ENCODE measurements at regions not wholly inside any gene's neighbourhood (a gene's known extent, or its start where the extent isn't known, plus 50 kb on each side); places are given as distances from the start of the nearest gene placed in this dataset.

- TF ChIP-seq REXO4 (CRISPR knock-in tag; IDR thresholded peaks at IDR 0.05; ENCODE audit: borderline replicate concordance) (no peak), DR1 (CRISPR knock-in tag; IDR thresholded peaks at IDR 0.05) (no peak), SMAD3 (CRISPR knock-in tag; IDR thresholded peaks at IDR 0.05) (no peak), ZNF703 (CRISPR knock-in tag; IDR thresholded peaks at IDR 0.05; ENCODE audit: borderline replicate concordance) (no peak), MAX (IDR thresholded peaks at IDR 0.05) (peak; percentile 17; the same call in 1 of the 2 replicates), ZNF317 (CRISPR knock-in tag; IDR thresholded peaks at IDR 0.05) (no peak), DPF2 (CRISPR knock-in tag; IDR thresholded peaks at IDR 0.05; ENCODE audit: borderline replicate concordance, low read depth) (0 out of 2 replicates have a peak, but pooled peaks have one; percentile 28), PHF21A (CRISPR knock-in tag; IDR thresholded peaks at IDR 0.05) (no peak), ESRRA (CRISPR knock-in tag; IDR thresholded peaks at IDR 0.05; ENCODE audit: low read depth) (peak; percentile 57; the same call in 1 of the 2 replicates), ZNF674 (CRISPR knock-in tag; IDR thresholded peaks at IDR 0.05; ENCODE audit: low read depth) (0 out of 2 replicates have a peak, but pooled peaks have one; percentile 34), ZNF275 (CRISPR knock-in tag; IDR thresholded peaks at IDR 0.05; ENCODE audit: borderline replicate concordance) (no peak), SALL1 (CRISPR knock-in tag; IDR thresholded peaks at IDR 0.05) (peak; percentile 66; the same call in 1 of the 2 replicates), MED8 (CRISPR knock-in tag; IDR thresholded peaks at IDR 0.05; ENCODE audit: insufficient replicate concordance) (no peak), ZFP37 (CRISPR knock-in tag; IDR thresholded peaks at IDR 0.05; ENCODE audit: borderline replicate concordance) (no peak), ZBTB20 (CRISPR knock-in tag; IDR thresholded peaks at IDR 0.05; ENCODE audit: borderline replicate concordance, low read depth) (peak; percentile 26; the same call in 1 of the 2 replicates), ZNF749 (CRISPR knock-in tag; IDR thresholded peaks at IDR 0.05; ENCODE audit: borderline replicate concordance) (no peak), MLXIP (CRISPR knock-in tag; IDR thresholded peaks at IDR 0.05; ENCODE audit: borderline replicate concordance) (no peak), HINFP (CRISPR knock-in tag; IDR thresholded peaks at IDR 0.05; ENCODE audit: low read depth) (no peak), PLRG1 (conservative IDR thresholded peaks at IDR 0.05) (no peak), ZNF264 (CRISPR knock-in tag; IDR thresholded peaks at IDR 0.05) (no peak), MLX (CRISPR knock-in tag; IDR thresholded peaks at IDR 0.05) (no peak), ZNF839 (CRISPR knock-in tag; IDR thresholded peaks at IDR 0.05; ENCODE audit: borderline replicate concordance) (no peak), MEIS1 (CRISPR knock-in tag; IDR thresholded peaks at IDR 0.05; ENCODE audit: borderline replicate concordance) (no peak)
Observed at GRCh38 chr2:109067631-109068125, 61.3 kb upstream of the SH3RF3 start (continued).
